ENCODE measurements at regions not wholly inside any gene's neighbourhood (a gene's known extent, or its start where the extent isn't known, plus 50 kb on each side); places are given as distances from the start of the nearest gene placed in this dataset.

DNA sequence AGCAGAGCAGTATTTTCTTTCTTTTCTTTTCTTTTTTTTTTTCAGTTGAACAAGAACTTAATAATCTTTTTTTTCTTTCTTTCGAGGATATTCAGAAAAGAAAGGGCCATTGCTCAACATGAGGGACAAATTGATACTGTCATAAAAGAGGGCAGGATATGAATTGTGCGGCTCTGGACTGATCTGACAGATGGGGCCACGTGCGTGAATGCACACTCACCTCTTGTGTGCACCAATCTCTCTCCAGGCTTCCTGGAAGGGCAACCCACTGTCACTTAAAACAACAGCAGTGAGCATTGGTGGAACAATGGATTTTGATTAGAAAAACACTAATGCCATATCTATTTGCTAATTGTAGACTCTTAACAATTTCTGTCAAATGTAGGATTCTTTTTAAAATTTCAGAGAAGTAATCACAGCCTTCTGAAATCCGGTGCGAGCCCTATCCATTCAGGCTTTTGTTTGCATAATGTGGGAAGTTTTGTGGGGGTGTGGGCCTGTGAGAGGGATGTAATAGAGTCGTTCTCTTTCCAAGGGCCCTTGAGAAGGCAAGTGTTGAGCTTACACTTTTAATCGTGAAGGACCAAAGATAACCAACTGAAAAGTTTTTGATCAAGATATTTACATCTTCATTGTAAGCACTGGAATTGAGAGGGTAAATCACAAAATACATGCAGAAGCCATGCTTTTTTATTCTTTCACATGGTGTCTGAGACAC lies 298.8 kb downstream of the SP3 start:
- Mint-ChIP-seq H3K9me3 (no peaks in the 10 kb centered on the region), H3K4me3 (no peak overlapping the region), H3K36me3 (no peaks in the 10 kb centered on the region), H3K4me1 (peaks cover 0 to 2% (median 0%) of the 10 kb centered on the region in 3 donors), H3K27ac (no peak overlapping the region), H3K27me3 (peaks cover 7% of the 10 kb centered on the region)

DNA sequence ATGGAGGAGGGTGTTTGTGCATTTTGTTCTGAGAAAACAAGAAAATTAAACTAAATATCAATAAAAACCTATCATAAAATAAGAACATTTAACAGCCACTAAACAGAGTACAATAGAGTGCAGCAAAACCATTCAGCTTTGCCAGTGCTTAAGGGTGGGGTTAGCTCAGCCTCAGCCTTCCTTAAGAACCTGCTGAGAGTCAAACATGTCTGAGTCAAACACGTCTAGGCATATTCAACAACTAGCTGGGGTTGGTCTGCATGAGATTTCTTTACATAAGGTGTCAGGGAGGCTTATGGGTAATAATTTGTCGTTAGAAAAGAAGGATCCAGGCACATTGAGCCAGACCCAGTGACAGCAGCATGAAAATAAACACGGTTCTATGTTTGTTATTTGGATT lies 298.2 kb downstream of the SP3 start:
- Mint-ChIP-seq H3K9me3 (no peaks in the 10 kb centered on the region), H3K36me3 (no peaks in the 10 kb centered on the region), H3K27me3 (peaks cover 8% of the 10 kb centered on the region), H3K27ac (no peak overlapping the region), H3K4me1 (peaks cover 0 to 2% (median 0%) of the 10 kb centered on the region in 3 donors), H3K4me3 (no peak overlapping the region)

DNA sequence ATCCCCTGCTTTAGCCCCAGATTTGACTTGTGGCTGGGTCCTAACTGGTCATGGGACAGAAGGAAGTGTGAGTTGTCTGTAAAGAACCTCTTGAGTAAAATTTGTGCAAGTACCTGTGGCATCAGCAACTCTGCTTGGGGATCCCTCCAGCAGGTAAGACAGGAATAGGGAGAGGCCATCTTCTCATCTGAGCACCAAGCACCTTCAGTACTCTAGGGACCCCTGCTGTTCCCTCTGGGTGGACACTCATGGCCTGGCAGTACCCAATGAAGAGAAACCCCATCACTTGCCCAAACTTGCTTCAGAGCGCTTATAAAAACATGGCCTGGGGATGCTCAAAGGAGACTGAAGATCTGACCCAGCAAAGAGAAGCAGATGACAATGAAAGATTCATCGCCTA lies 297.8 kb downstream of the SP3 start:
- no peaks in the 10 kb centered on the region for H3K36me3 Mint-ChIP-seq
- no peaks in the 10 kb centered on the region for H3K9me3 Mint-ChIP-seq
- H3K4me3 Mint-ChIP-seq, result no peak overlapping the region
- peaks cover 7% of the 10 kb centered on the region for H3K27me3 Mint-ChIP-seq
- H3K4me1 Mint-ChIP-seq, result peaks cover 0 to 2% (median 0%) of the 10 kb centered on the region in 3 donors
- H3K27ac Mint-ChIP-seq, result no peak overlapping the region

DNA sequence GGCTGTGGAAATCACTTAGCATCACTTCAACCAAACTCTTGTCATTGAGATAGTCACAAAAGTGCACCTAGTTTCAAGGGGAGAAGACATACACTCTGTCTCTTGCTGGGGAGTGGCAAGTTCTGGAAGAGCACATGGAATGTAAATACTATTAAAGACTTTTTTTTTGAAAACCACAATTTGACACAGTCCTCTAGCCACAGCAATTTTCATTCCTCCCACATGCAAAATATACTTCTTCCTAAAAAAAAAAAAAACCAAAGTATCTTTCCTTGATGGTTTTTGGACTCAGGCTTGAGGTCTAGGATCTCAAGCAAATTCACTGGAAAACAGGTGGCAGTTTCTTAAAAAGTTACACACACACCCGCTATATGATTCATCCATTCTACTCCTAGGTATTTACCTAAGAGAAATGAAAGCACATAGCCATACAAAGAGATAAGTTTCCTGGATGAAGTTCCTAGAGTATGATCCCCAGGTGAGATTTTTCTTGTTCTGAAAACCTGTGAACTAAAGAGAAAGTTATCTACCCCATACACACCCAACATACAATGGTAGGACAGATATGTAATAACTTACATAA lies 295.8 kb downstream of the SP3 start:
- H3K9me3 Mint-ChIP-seq, result no peaks in the 10 kb centered on the region
- no peak overlapping the region for H3K27ac Mint-ChIP-seq
- H3K36me3 Mint-ChIP-seq, result no peaks in the 10 kb centered on the region
- no peak overlapping the region for H3K4me3 Mint-ChIP-seq
- peaks cover 0 to 2% (median 0%) of the 10 kb centered on the region in 3 donors for H3K4me1 Mint-ChIP-seq
- peaks cover 5% of the 10 kb centered on the region for H3K27me3 Mint-ChIP-seq

DNA sequence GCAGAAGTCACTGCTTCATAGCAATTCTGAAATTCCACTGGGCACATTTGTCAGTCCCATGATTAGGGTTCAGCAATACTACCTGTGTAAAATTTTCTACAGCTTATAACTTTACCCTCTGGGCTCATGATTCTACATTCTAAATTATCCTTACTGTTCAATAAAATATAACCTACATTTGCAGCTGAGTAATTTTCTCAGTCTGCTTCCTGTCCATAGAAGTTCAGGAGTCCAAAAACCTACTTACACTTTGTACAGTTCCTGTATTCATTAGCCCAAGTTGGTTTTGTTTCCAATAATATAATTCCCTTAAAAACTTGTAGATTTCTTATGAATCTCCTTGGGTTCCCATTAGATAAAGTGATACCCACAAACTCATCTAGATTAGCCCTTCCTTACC lies 295.3 kb downstream of the SP3 start:
- peaks cover 0 to 2% (median 0%) of the 10 kb centered on the region in 3 donors for H3K4me1 Mint-ChIP-seq
- peaks cover 5% of the 10 kb centered on the region for H3K27me3 Mint-ChIP-seq
- no peak overlapping the region for H3K4me3 Mint-ChIP-seq
- H3K9me3 Mint-ChIP-seq, result no peaks in the 10 kb centered on the region
- no peaks in the 10 kb centered on the region for H3K36me3 Mint-ChIP-seq
- no peak overlapping the region for H3K27ac Mint-ChIP-seq

DNA sequence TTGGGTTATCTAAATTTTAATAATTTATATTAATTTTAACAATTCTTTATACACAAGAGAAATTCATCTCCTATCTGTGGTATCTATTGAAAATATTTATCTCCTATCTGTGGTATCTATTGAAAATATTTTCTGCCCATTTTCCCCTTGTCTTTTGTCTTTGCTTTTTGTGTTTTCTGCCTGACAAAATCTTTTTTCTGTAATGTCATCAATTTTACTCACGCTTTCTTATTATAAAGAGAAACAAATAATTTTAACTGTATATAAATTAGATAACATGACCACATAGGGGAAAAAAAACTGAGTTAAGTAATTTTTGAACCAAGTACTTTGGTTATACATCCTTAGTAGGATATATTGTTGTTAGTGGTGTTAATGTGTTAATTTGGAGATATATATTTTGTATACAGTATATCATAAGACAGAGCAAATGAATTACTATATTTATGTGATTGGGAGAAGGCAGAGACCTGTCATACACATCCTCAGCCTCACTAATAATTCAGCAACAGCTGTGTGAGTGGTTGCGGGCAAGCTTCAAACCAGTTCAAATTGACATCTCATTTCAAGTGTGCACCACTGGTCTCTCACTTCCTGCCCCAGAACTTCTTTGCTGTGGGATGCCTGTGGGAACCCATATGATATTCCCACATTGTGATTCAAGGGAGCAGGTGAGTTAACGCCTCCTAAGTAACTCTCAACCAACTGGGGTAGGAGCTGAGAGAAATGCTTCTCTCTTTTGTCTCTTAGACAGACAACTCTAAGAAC lies 292.4 kb downstream of the SP3 start:
- H3K4me1 Mint-ChIP-seq, result peaks cover 0 to 3% (median 0%) of the 10 kb centered on the region in 3 donors
- H3K27me3 Mint-ChIP-seq, result peaks cover 12% of the 10 kb centered on the region
- no peaks in the 10 kb centered on the region for H3K36me3 Mint-ChIP-seq
- H3K4me3 Mint-ChIP-seq, result no peak overlapping the region
- H3K9me3 Mint-ChIP-seq, result peaks cover 0 to 3% (median 0%) of the 10 kb centered on the region in 3 donors
- H3K27ac Mint-ChIP-seq, result no peak overlapping the region

DNA sequence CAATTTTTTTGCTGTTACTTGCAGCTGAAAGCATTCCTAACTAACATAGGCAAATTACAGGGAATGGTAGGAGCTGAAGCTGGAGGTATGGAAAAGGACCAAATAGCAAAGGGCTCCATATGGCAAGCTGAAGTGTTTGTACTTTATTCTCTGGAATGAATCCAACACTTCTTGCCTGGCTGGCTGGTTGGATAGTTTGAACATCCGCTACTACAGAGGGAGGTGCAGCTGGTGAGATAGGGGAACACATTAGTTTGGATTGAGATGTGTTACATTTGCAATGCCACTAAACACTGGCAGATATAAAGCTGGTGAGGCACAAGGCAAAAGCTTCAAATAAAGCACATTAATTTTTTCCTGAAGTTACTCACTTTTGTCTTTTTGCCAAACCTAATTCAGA lies 291.5 kb downstream of the SP3 start:
- Mint-ChIP-seq H3K27me3 (peaks cover 12% of the 10 kb centered on the region), H3K27ac (no peak overlapping the region), H3K4me3 (no peak overlapping the region)

DNA sequence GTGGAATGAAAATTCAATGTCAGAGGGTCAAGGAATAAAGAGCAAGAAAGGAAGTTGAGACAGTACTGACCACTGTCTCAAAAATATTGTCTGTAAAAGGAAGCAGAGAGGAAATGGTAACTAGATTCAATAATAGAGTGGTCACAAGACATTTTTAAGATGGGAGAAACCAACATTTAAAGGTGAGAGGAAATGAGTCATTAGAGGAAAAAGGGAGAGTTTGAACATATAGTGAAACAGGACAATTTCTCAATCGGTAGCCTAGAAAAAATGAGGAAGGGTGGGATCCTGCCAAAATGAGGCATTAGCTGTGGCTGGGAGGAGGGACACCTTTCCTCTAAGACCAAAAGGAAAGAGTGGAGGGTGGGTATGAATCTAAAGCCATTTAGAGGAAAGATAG lies 288.5 kb downstream of the SP3 start:
- peaks cover 1 to 4% (median 3%) of the 10 kb centered on the region in 3 donors for H3K9me3 Mint-ChIP-seq
- H3K27me3 Mint-ChIP-seq, result peaks cover 9% of the 10 kb centered on the region
- H3K36me3 Mint-ChIP-seq, result no peaks in the 10 kb centered on the region
- peaks cover 0 to 3% (median 0%) of the 10 kb centered on the region in 3 donors for H3K4me1 Mint-ChIP-seq
- no peak overlapping the region for H3K4me3 Mint-ChIP-seq
- H3K27ac Mint-ChIP-seq, result no peak overlapping the region

More for the DNA sequence above, 291.5 kb downstream of the SP3 start:
- Mint-ChIP-seq H3K9me3 (peaks cover 0 to 3% (median 1%) of the 10 kb centered on the region in 3 donors), H3K36me3 (no peaks in the 10 kb centered on the region), H3K4me1 (peaks cover 0 to 5% (median 0%) of the 10 kb centered on the region in 3 donors)

DNA sequence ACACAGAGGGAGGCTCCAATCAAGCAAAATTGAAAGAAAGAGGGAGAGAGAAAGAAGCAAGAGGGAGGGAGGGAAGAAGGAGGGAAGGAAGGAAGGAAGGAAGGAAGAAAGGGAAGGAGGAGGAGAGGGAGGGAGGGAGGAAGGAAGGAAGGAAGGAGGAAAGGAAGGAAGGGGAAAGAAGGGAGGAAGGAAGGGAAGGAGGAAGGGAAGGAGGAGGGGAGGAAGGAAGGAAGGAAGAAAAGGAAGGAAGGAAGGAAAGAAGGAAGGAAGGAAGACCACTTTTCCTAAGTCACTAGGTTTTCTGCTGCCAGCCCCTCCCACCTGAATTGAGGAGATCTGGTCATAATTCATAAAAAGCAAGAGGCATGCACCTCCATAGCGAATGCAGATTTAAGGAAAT lies 287.0 kb downstream of the SP3 start:
- H3K9me3 Mint-ChIP-seq, result peaks cover 2 to 8% (median 3%) of the 10 kb centered on the region in 3 donors
- peaks cover 0 to 3% (median 0%) of the 10 kb centered on the region in 3 donors for H3K4me1 Mint-ChIP-seq
- peaks cover 9% of the 10 kb centered on the region for H3K27me3 Mint-ChIP-seq
- no peak overlapping the region for H3K4me3 Mint-ChIP-seq
- no peaks in the 10 kb centered on the region for H3K36me3 Mint-ChIP-seq
- H3K27ac Mint-ChIP-seq, result no peak overlapping the region

DNA sequence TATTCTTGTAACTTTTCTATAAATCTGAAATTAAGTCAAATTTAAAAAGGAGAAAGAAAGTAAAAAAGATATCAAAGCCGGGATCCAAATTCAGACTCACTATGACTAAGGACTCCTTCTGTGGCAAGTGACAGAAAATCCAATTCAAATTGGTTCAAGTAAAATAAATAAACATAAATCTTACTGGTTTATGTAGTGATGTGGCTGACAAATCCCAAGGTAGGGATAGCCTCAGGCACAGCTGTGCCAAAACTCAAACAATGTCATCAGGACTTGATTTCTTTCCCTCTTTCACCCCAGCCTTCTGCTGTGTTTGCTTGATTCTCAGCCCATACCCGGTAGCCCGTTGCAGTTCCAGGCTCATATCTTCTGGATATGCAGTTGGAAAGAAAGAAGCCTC lies 284.6 kb downstream of the SP3 start:
- H3K27me3 Mint-ChIP-seq, result peaks cover 8% of the 10 kb centered on the region
- H3K9me3 Mint-ChIP-seq, result peaks cover 3 to 8% (median 5%) of the 10 kb centered on the region in 3 donors

DNA sequence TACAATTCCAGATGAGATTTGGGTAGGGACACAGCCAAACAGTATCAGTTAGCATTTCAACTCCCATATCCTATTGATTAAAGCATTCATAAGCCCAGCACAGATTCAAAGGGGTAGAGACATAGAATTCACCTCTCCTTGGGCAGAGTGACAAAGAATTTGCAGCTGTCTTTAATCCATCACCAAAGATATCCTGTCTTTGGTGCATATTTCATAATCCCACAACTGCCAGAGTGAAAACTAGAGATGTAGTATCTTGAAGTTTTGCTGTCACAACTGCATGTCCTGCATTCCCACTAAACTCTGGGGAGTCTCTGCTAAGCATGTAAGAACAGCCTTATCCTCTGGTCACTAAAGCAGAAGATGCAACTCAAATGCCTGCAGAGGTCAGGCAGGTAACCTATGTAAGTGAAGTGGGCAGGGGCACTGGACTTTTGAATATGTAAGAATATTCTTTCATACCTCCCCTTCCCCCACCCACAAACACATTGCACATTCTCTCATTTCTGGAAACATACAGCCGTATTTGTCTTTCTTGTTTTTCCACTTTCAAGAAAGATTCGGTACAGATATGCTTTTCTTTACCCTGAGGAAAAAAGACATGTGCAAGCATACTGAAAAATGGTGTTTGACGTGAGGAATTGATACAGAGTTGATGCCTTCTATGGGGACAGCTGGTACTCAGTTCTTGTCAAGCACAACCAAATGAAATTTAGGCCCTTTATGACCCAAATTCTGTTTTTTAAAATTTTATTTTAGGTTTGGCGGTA lies 283.1 kb downstream of the SP3 start:
- H3K9me3 Mint-ChIP-seq, result peaks cover 0 to 8% (median 5%) of the 10 kb centered on the region in 3 donors
- no peaks in the 10 kb centered on the region for H3K27me3 Mint-ChIP-seq
- H3K27ac Mint-ChIP-seq, result no peak overlapping the region
- peaks cover 0 to 3% (median 0%) of the 10 kb centered on the region in 3 donors for H3K4me1 Mint-ChIP-seq
- no peak overlapping the region for H3K4me3 Mint-ChIP-seq
- no peaks in the 10 kb centered on the region for H3K36me3 Mint-ChIP-seq

More for the DNA sequence above, 284.6 kb downstream of the SP3 start:
- Mint-ChIP-seq H3K27ac (no peak overlapping the region), H3K4me1 (peaks cover 0 to 3% (median 0%) of the 10 kb centered on the region in 3 donors), H3K36me3 (no peaks in the 10 kb centered on the region), H3K4me3 (no peak overlapping the region)

DNA sequence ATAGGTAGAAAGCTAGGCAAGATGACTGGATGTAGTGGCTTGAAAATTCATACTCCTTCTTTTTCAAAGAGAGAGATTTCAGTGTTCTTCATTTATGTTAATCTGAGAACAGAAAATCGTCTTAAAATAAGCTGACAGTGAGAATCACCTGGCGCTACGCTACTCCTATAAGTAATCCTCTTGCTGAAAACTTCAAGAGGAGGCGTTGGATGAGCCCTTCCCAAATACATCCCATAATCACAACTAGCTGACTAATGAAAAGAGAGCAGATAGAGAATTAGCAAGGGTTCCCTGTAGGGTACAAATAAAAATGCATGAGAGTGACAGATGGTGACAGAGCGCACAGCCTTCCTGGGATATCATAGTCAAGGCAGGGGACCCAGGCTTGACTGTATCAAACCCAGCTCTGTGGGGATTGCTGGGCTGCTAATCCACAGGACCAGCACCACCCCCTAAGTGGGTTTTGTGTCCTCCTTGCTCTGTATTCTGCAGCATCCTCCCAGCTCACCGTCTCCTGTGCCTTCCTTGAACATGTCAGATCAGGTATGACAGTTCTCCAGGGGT lies 280.2 kb downstream of the SP3 start:
- Mint-ChIP-seq H3K4me3 (no peak overlapping the region), H3K36me3 (no peaks in the 10 kb centered on the region), H3K4me1 (no peaks in the 10 kb centered on the region), H3K27ac (no peak overlapping the region), H3K27me3 (no peaks in the 10 kb centered on the region), H3K9me3 (peaks cover 0 to 8% (median 4%) of the 10 kb centered on the region in 3 donors)

DNA sequence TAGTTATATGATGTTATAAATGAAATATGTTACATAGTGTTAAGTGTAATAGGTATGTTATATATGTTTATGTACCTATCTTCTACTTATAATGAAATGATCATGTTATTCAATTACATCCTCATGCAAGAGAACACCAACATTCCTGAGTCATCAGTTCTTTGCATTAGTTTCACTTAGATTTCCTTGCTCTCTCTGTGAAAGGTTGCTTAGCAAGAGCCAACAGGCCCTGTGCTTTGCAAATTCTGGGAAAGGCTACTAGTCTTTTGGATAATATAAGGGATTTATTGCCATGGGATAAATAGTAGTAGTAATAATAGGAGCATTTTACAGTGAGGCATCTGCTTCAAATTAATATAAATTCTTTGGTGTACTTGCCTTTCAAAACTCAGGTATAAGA lies 274.8 kb downstream of the SP3 start:
- no peak overlapping the region for H3K27ac Mint-ChIP-seq
- H3K4me3 Mint-ChIP-seq, result no peak overlapping the region

DNA sequence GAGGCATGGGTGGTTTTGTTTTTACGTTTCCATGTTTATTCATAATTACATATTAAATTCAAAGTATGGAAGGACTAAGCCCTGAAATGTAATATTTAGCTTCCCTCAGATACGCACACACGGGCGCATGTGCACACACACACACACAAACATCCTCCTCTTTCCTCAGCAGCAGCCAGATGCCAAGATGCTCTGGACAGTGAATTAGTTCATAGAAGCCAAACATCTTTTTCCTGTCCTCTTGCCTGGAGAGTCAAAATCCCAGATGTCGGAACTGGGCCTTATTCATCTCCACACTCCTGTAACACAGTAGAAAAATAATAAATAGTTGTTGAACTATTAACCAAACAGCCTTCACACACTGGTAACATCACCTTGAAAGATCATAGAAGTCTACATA lies 273.1 kb downstream of the SP3 start:
- Mint-ChIP-seq H3K4me3 (no peak overlapping the region), H3K36me3 (no peaks in the 10 kb centered on the region), H3K9me3 (peaks cover 2 to 3% (median 3%) of the 10 kb centered on the region in 3 donors), H3K4me1 (peaks cover 0 to 2% (median 0%) of the 10 kb centered on the region in 3 donors), H3K27me3 (no peaks in the 10 kb centered on the region), H3K27ac (no peak overlapping the region)

More for the DNA sequence above, 274.8 kb downstream of the SP3 start:
- Mint-ChIP-seq H3K27me3 (no peaks in the 10 kb centered on the region), H3K9me3 (peaks cover 2 to 3% (median 2%) of the 10 kb centered on the region in 3 donors), H3K4me1 (peaks cover 0 to 2% (median 0%) of the 10 kb centered on the region in 3 donors), H3K36me3 (no peaks in the 10 kb centered on the region)

Measured in IgD-negative memory B cell (primary cell).